ENCODE measurements at regions not wholly inside any gene's neighbourhood (a gene's known extent, or its start where the extent isn't known, plus 50 kb on each side); places are given as distances from the start of the nearest gene placed in this dataset.

GRCh38 chr10:4181621-4182049 lies 396.6 kb upstream of the KLF6 start:
- H3K27ac Mint-ChIP-seq: peak overlapping the region in 1 of 8 donors; percentile 3
- peaks cover 0 to 3% (median 2%) of the 10 kb centered on the region in 3 donors for H3K36me3 Mint-ChIP-seq
- no peak overlapping the region for H3K4me3 ChIP-seq (ENCODE audit: low read length)
- no peak overlapping the region for H3K4me3 Mint-ChIP-seq
- DNase-seq: no peak
- no peak overlapping the region for H3K27ac ChIP-seq (ENCODE audit: low read depth, low read length)
- CTCF ChIA-PET: no interaction called here
- no peaks in the 10 kb centered on the region for H3K27me3 Mint-ChIP-seq
- H3K4me1 ChIP-seq (ENCODE audit: insufficient read depth, low read length): no peaks in the 10 kb centered on the region
- peaks cover 8 to 17% (median 12%) of the 10 kb centered on the region in 3 donors for H3K4me1 Mint-ChIP-seq
- no peaks in the 10 kb centered on the region for H3K36me3 ChIP-seq (ENCODE audit: insufficient read depth, low read length)
- H3K9me3 Mint-ChIP-seq: no peaks in the 10 kb centered on the region
- H3K27me3 ChIP-seq (ENCODE audit: insufficient read depth, low read length, poor library complexity, severe bottlenecking): no peaks in the 10 kb centered on the region
- no peaks in the 10 kb centered on the region for H3K9me3 ChIP-seq (ENCODE audit: low read length)
- POLR2A ChIA-PET: no interaction called here

GRCh38 chr10:4181081-4181480 lies 396.1 kb upstream of the KLF6 start:
- Mint-ChIP-seq H3K27me3 (no peaks in the 10 kb centered on the region), H3K9me3 (no peaks in the 10 kb centered on the region), H3K4me1 (peaks cover 8 to 17% (median 12%) of the 10 kb centered on the region in 3 donors), H3K36me3 (peaks cover 0 to 1% (median 1%) of the 10 kb centered on the region in 3 donors), H3K27ac (no peak overlapping the region), H3K4me3 (peak overlapping the region in 1 of 7 donors; percentile 32)
- Histone ChIP-seq H3K27me3 (ENCODE audit: insufficient read depth, low read length, poor library complexity, severe bottlenecking) (no peaks in the 10 kb centered on the region), H3K4me1 (ENCODE audit: insufficient read depth, low read length) (no peaks in the 10 kb centered on the region), H3K36me3 (ENCODE audit: insufficient read depth, low read length) (no peaks in the 10 kb centered on the region), H3K9me3 (ENCODE audit: low read length) (no peaks in the 10 kb centered on the region), H3K4me3 (ENCODE audit: low read length) (no peak overlapping the region), H3K27ac (ENCODE audit: low read depth, low read length) (no peak overlapping the region)
- ChIA-PET POLR2A (no interaction called here), CTCF (no interaction called here)
- DNase-seq: no peak

GRCh38 chr10:4177791-4178190 lies 392.8 kb upstream of the KLF6 start:
- Histone ChIP-seq H3K27me3 (ENCODE audit: insufficient read depth, low read length, poor library complexity, severe bottlenecking) (no peaks in the 10 kb centered on the region), H3K4me3 (ENCODE audit: low read length) (no peak overlapping the region), H3K27ac (ENCODE audit: low read depth, low read length) (no peak overlapping the region), H3K9me3 (ENCODE audit: low read length) (no peaks in the 10 kb centered on the region), H3K36me3 (ENCODE audit: insufficient read depth, low read length) (no peaks in the 10 kb centered on the region), H3K4me1 (ENCODE audit: insufficient read depth, low read length) (no peaks in the 10 kb centered on the region)
- CTCF ChIA-PET: no interaction called here
- H3K4me3 Mint-ChIP-seq: no peak overlapping the region
- no peak overlapping the region for H3K27ac Mint-ChIP-seq
- H3K36me3 Mint-ChIP-seq: peaks cover 0 to 11% (median 0%) of the 10 kb centered on the region in 3 donors
- POLR2A ChIA-PET: no interaction called here
- DNase-seq: no peak
- peaks cover 8 to 14% (median 12%) of the 10 kb centered on the region in 3 donors for H3K4me1 Mint-ChIP-seq
- peaks cover 0 to 3% (median 0%) of the 10 kb centered on the region in 5 donors for H3K9me3 Mint-ChIP-seq
- H3K27me3 Mint-ChIP-seq: peaks cover 0 to 2% of the 10 kb centered on the region in 2 donors

- no peaks in the 10 kb centered on the region for H3K36me3 ChIP-seq (ENCODE audit: insufficient read depth, low read length)
- no peaks in the 10 kb centered on the region for H3K9me3 ChIP-seq (ENCODE audit: low read length)
Measured at GRCh38 chr10:4176500-4177281, 391.7 kb upstream of the KLF6 start.

GRCh38 chr10:4174197-4174596 lies 389.2 kb upstream of the KLF6 start:
- Mint-ChIP-seq H3K36me3 (peaks cover 0 to 19% (median 0%) of the 10 kb centered on the region in 3 donors), H3K4me1 (no peaks in the 10 kb centered on the region)

More at GRCh38 chr10:4176500-4177281, 391.7 kb upstream of the KLF6 start:
- peaks cover 0 to 3% (median 0%) of the 10 kb centered on the region in 5 donors for H3K9me3 Mint-ChIP-seq
- H3K27me3 Mint-ChIP-seq: peaks cover 0 to 2% of the 10 kb centered on the region in 2 donors
- peaks cover 0 to 19% (median 0%) of the 10 kb centered on the region in 3 donors for H3K36me3 Mint-ChIP-seq
- no peak overlapping the region for H3K4me3 Mint-ChIP-seq
- no peak overlapping the region for H3K27ac ChIP-seq (ENCODE audit: low read depth, low read length)
- no peaks in the 10 kb centered on the region for H3K27me3 ChIP-seq (ENCODE audit: insufficient read depth, low read length, poor library complexity, severe bottlenecking)
- H3K4me1 Mint-ChIP-seq: peaks cover 7 to 9% (median 9%) of the 10 kb centered on the region in 3 donors
- POLR2A ChIA-PET: no interaction called here
- no peaks in the 10 kb centered on the region for H3K4me1 ChIP-seq (ENCODE audit: insufficient read depth, low read length)
- no peak for DNase-seq
- H3K27ac Mint-ChIP-seq: no peak overlapping the region
- H3K4me3 ChIP-seq (ENCODE audit: low read length): no peak overlapping the region
- CTCF ChIA-PET: no interaction called here

GRCh38 chr10:4170633-4171314 lies 385.8 kb upstream of the KLF6 start:
- ChIA-PET CTCF (no interaction called here), POLR2A (interaction anchor here (0.6 kb wide), 1 partner anchor 178 kb away, joined by 3 read pairs; no protein-coding TSS in a partner anchor)
- H3K4me1 Mint-ChIP-seq: no peaks in the 10 kb centered on the region
- no peak for DNase-seq
- peaks cover 0 to 23% (median 0%) of the 10 kb centered on the region in 3 donors for H3K36me3 Mint-ChIP-seq
- H3K9me3 ChIP-seq (ENCODE audit: low read length): no peaks in the 10 kb centered on the region
- no peak overlapping the region for H3K4me3 Mint-ChIP-seq
- H3K4me1 ChIP-seq (ENCODE audit: insufficient read depth, low read length): no peaks in the 10 kb centered on the region
- H3K27ac Mint-ChIP-seq: no peak overlapping the region
- H3K9me3 Mint-ChIP-seq: peaks cover 0 to 3% (median 0%) of the 10 kb centered on the region in 5 donors
- no peak overlapping the region for H3K4me3 ChIP-seq (ENCODE audit: low read length)
- no peak overlapping the region for H3K27ac ChIP-seq (ENCODE audit: low read depth, low read length)
- H3K27me3 ChIP-seq (ENCODE audit: insufficient read depth, low read length, poor library complexity, severe bottlenecking): no peaks in the 10 kb centered on the region
- H3K27me3 Mint-ChIP-seq: peaks cover 0 to 4% of the 10 kb centered on the region in 2 donors
- no peaks in the 10 kb centered on the region for H3K36me3 ChIP-seq (ENCODE audit: insufficient read depth, low read length)

More at GRCh38 chr10:4174197-4174596, 389.2 kb upstream of the KLF6 start:
- no peak for DNase-seq
- Mint-ChIP-seq H3K27me3 (peaks cover 0 to 2% of the 10 kb centered on the region in 2 donors), H3K9me3 (peaks cover 0 to 3% (median 0%) of the 10 kb centered on the region in 5 donors), H3K4me3 (no peak overlapping the region), H3K27ac (no peak overlapping the region)
- H3K4me3 ChIP-seq (ENCODE audit: low read length): no peak overlapping the region
- H3K27me3 ChIP-seq (ENCODE audit: insufficient read depth, low read length, poor library complexity, severe bottlenecking): no peaks in the 10 kb centered on the region
- ChIA-PET POLR2A (no interaction called here), CTCF (no interaction called here)
- H3K27ac ChIP-seq (ENCODE audit: low read depth, low read length): no peak overlapping the region
- H3K4me1 ChIP-seq (ENCODE audit: insufficient read depth, low read length): no peaks in the 10 kb centered on the region
- no peaks in the 10 kb centered on the region for H3K36me3 ChIP-seq (ENCODE audit: insufficient read depth, low read length)
- no peaks in the 10 kb centered on the region for H3K9me3 ChIP-seq (ENCODE audit: low read length)

GRCh38 chr10:4170181-4170580 lies 385.2 kb upstream of the KLF6 start:
- Histone ChIP-seq H3K27ac (ENCODE audit: low read depth, low read length) (no peak overlapping the region), H3K36me3 (ENCODE audit: insufficient read depth, low read length) (no peaks in the 10 kb centered on the region), H3K4me3 (ENCODE audit: low read length) (no peak overlapping the region), H3K27me3 (ENCODE audit: insufficient read depth, low read length, poor library complexity, severe bottlenecking) (no peaks in the 10 kb centered on the region), H3K4me1 (ENCODE audit: insufficient read depth, low read length) (no peaks in the 10 kb centered on the region), H3K9me3 (ENCODE audit: low read length) (no peaks in the 10 kb centered on the region)
- H3K4me1 Mint-ChIP-seq: no peaks in the 10 kb centered on the region
- peaks cover 0 to 24% (median 0%) of the 10 kb centered on the region in 3 donors for H3K36me3 Mint-ChIP-seq
- peaks cover 0 to 3% (median 0%) of the 10 kb centered on the region in 5 donors for H3K9me3 Mint-ChIP-seq
- CTCF ChIA-PET: no interaction called here
- DNase-seq: no peak
- POLR2A ChIA-PET: no interaction called here
- H3K4me3 Mint-ChIP-seq: no peak overlapping the region
- H3K27ac Mint-ChIP-seq: no peak overlapping the region
- H3K27me3 Mint-ChIP-seq: peaks cover 0 to 4% of the 10 kb centered on the region in 2 donors

- Histone ChIP-seq H3K4me3 (ENCODE audit: low read length) (no peak overlapping the region), H3K4me1 (ENCODE audit: insufficient read depth, low read length) (no peaks in the 10 kb centered on the region), H3K9me3 (ENCODE audit: low read length) (no peaks in the 10 kb centered on the region), H3K27me3 (ENCODE audit: insufficient read depth, low read length, poor library complexity, severe bottlenecking) (no peaks in the 10 kb centered on the region), H3K36me3 (ENCODE audit: insufficient read depth, low read length) (no peaks in the 10 kb centered on the region), H3K27ac (ENCODE audit: low read depth, low read length) (no peak overlapping the region)
- Mint-ChIP-seq H3K27ac (no peak overlapping the region), H3K27me3 (peaks cover 0 to 4% of the 10 kb centered on the region in 2 donors), H3K9me3 (peaks cover 0 to 3% (median 0%) of the 10 kb centered on the region in 5 donors), H3K4me3 (no peak overlapping the region), H3K36me3 (peaks cover 0 to 31% (median 0%) of the 10 kb centered on the region in 3 donors), H3K4me1 (no peaks in the 10 kb centered on the region)
- CTCF ChIA-PET: no interaction called here
- POLR2A ChIA-PET: no interaction called here
- no peak for DNase-seq
Measured at GRCh38 chr10:4169448-4169847, 384.4 kb upstream of the KLF6 start.

Measured in CD8-positive, alpha-beta memory T cell (primary cell).